ENCODE measurements at regions not wholly inside any gene's neighbourhood (a gene's known extent, or its start where the extent isn't known, plus 50 kb on each side); places are given as distances from the start of the nearest gene placed in this dataset.

DNA sequence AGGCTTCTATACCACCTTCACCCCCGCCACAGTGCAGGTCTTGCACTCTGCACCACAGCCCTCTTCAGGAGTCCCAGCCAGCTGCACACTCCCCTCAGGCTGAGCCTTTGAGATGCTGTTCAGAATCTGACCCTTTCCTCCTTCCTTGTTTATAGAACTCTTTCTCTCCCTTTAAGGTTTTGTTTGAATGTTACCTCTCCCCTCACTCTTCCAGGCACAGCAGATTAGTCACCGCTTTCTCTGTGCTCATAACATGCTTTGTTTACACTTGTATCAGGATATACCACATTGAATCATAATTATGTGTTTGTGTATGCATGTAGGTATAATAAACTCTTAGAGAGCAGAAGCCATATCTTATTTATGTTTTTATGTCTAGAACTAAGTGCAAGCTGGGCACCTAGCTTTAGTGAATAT, 168.4 kb upstream of the BCL6 start:
- ChIA-PET CTCF (interaction anchor here (1.0 to 1.2 kb wide), 3 partner anchors 166 to 175 kb away, joined by 3 to 4 read pairs (median 3); no protein-coding TSS in a partner anchor), POLR2A (ENCODE audit: unreplicated experiment) (interaction anchor here (0.5 to 1.2 kb wide), 7 partner anchors 168 to 1040 kb away, joined by 3 to 16 read pairs (median 5); partner anchors contain the start of gene BCL6)
- H3K4me3 ChIP-seq: peak overlapping the region; percentile 15; the same call in 1 of the 2 replicates
- H3K36me3 ChIP-seq (ENCODE audit: low read depth): no peaks in the 10 kb centered on the region
- H3K4me1 ChIP-seq (replicated peaks; ENCODE audit: insufficient read depth): peaks cover 84% of the 10 kb centered on the region
- H3K27ac ChIP-seq: peak overlapping the region; percentile 94
- no TSS peak for BruUV-seq (replicated peaks)
- no peaks in the 10 kb centered on the region for H3K27me3 ChIP-seq (ENCODE audit: insufficient read depth, low read depth)
- peaks cover 52% of the 10 kb centered on the region for H3F3A ChIP-seq (ENCODE audit: insufficient read depth, low read depth)
- H3K4me2 ChIP-seq: peak overlapping the region; percentile 72
- H4K20me1 ChIP-seq (ENCODE audit: insufficient read depth): no peaks in the 10 kb centered on the region
- no peaks in the 10 kb centered on the region for H3K79me2 ChIP-seq (ENCODE audit: low read depth)
- no peaks in the 10 kb centered on the region for H3K9me2 ChIP-seq (ENCODE audit: insufficient read depth)
- peak; percentile 64 to 100 for DNase-seq
- TF ChIP-seq, protein P1, sequence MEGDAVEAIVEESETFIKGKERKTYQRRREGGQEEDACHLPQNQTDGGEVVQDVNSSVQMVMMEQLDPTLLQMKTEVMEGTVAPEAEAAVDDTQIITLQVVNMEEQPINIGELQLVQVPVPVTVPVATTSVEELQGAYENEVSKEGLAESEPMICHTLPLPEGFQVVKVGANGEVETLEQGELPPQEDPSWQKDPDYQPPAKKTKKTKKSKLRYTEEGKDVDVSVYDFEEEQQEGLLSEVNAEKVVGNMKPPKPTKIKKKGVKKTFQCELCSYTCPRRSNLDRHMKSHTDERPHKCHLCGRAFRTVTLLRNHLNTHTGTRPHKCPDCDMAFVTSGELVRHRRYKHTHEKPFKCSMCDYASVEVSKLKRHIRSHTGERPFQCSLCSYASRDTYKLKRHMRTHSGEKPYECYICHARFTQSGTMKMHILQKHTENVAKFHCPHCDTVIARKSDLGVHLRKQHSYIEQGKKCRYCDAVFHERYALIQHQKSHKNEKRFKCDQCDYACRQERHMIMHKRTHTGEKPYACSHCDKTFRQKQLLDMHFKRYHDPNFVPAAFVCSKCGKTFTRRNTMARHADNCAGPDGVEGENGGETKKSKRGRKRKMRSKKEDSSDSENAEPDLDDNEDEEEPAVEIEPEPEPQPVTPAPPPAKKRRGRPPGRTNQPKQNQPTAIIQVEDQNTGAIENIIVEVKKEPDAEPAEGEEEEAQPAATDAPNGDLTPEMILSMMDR (conservative IDR thresholded peaks at IDR 0.05): no peak
- TF ChIP-seq EZH2 (IDR thresholded peaks at IDR 0.05; ENCODE audit: low read depth): no peak
- intact Hi-C loops (cut with micrococcal nuclease; ENCODE audit: unreplicated experiment): loop anchor here (1.0 to 10.0 kb wide), 8 partner anchors 34 to 1041 kb away; no protein-coding TSS in a partner anchor
- H3K9me3 ChIP-seq (ENCODE audit: insufficient read depth, low read depth): peaks cover 8% of the 10 kb centered on the region; the same call in 1 of the 2 replicates
- no peak overlapping the region for H2AFZ ChIP-seq

DNA sequence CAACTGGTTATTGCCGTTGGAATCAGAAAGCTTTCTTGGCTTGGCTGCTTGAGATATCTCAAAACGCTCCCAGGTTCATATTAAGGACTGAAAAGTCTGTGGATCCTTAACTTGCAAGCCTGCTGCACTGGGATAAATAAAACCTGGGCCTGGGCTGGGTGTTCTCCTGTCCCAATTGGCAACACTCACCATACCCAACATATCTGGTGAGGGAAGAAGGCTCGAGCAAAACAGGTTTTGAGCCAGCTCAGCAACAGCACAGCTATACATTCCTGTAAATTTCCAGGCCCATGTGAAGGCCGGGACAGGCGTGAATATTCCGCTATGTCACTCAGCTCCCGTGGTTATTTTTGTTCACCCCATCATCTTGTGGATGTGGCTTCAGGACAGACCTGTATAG, 169.0 kb upstream of the BCL6 start:
- peak overlapping the region; percentile 64 for H2AFZ ChIP-seq

DNA sequence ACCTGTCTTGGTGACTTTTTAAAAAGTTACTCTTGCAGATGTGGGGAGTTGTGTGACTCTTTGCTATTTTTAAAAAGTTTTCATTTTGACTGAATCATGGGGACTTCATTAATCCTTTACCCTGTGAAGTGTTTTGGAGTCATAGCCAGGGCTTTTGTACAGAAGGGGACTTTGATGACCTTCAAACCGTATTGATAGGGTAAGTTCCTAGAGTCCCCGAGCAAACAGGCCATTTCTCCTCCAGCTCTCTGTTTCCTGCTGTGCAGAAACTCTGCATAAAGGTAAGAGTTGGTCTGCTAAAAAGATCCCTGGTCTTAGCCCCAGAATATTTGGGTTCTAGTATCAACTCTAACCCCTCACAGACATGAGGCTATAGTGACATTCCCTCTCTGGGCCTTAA, 170.8 kb upstream of the BCL6 start:
- H3K4me2 ChIP-seq: peak overlapping the region; percentile 72
- peak overlapping the region; percentile 94 for H3K27ac ChIP-seq
- peaks cover 97% of the 10 kb centered on the region for H3K4me1 ChIP-seq (replicated peaks; ENCODE audit: insufficient read depth)
- intact Hi-C loops (cut with micrococcal nuclease; ENCODE audit: unreplicated experiment): loop anchor here (5.0 to 10.0 kb wide), 3 partner anchors 121 to 1039 kb away; no protein-coding TSS in a partner anchor
- CTCF ChIA-PET: interaction anchor here (0.6 kb wide), 1 partner anchor 175 kb away, joined by 3 read pairs; no protein-coding TSS in a partner anchor
- peaks cover 52% of the 10 kb centered on the region for H3F3A ChIP-seq (ENCODE audit: insufficient read depth, low read depth)
- DNase-seq: no peak
- H3K79me2 ChIP-seq (ENCODE audit: low read depth): no peaks in the 10 kb centered on the region
- no peak for TF ChIP-seq EZH2 (IDR thresholded peaks at IDR 0.05; ENCODE audit: low read depth)
- TF ChIP-seq, protein P1 (conservative IDR thresholded peaks at IDR 0.05): no peak
- no peaks in the 10 kb centered on the region for H4K20me1 ChIP-seq (ENCODE audit: insufficient read depth)
- no peaks in the 10 kb centered on the region; the same call in none of the 2 replicates for H3K9me3 ChIP-seq (ENCODE audit: insufficient read depth, low read depth)
- no TSS peak for BruUV-seq (replicated peaks)
- 0 out of 2 replicates have a peak overlapping the region, but pooled peaks have one; percentile 7 for H2AFZ ChIP-seq
- POLR2A ChIA-PET (ENCODE audit: unreplicated experiment): interaction anchor here (0.5 to 0.6 kb wide), 2 partner anchors 10 to 177 kb away, joined by 3 to 5 read pairs; no protein-coding TSS in a partner anchor
- H3K36me3 ChIP-seq (ENCODE audit: low read depth): no peaks in the 10 kb centered on the region
- H3K27me3 ChIP-seq (ENCODE audit: insufficient read depth, low read depth): no peaks in the 10 kb centered on the region
- H3K4me3 ChIP-seq: no peak overlapping the region
- no peaks in the 10 kb centered on the region for H3K9me2 ChIP-seq (ENCODE audit: insufficient read depth)

More for the DNA sequence above, 169.0 kb upstream of the BCL6 start:
- Histone ChIP-seq H3K79me2 (ENCODE audit: low read depth) (no peaks in the 10 kb centered on the region), H3F3A (ENCODE audit: insufficient read depth, low read depth) (peaks cover 52% of the 10 kb centered on the region), H3K27me3 (ENCODE audit: insufficient read depth, low read depth) (no peaks in the 10 kb centered on the region), H3K4me2 (peak overlapping the region; percentile 72), H3K9me3 (ENCODE audit: insufficient read depth, low read depth) (peaks cover 8% of the 10 kb centered on the region; the same call in 1 of the 2 replicates), H3K36me3 (ENCODE audit: low read depth) (no peaks in the 10 kb centered on the region), H3K9me2 (ENCODE audit: insufficient read depth) (no peaks in the 10 kb centered on the region), H3K4me1 (replicated peaks; ENCODE audit: insufficient read depth) (peaks cover 89% of the 10 kb centered on the region), H3K4me3 (peak overlapping the region; percentile 15; the same call in 1 of the 2 replicates), H4K20me1 (ENCODE audit: insufficient read depth) (no peaks in the 10 kb centered on the region), H3K27ac (peak overlapping the region; percentile 94)
- CTCF ChIA-PET: interaction anchor here (1.0 kb wide), 1 partner anchor 173 kb away, joined by 3 read pairs; no protein-coding TSS in a partner anchor
- POLR2A ChIA-PET (ENCODE audit: unreplicated experiment): interaction anchor here (0.6 to 1.2 kb wide), 4 partner anchors 169 to 1039 kb away, joined by 3 to 16 read pairs (median 10); partner anchors contain the start of gene BCL6
- intact Hi-C loops (cut with micrococcal nuclease; ENCODE audit: unreplicated experiment): loop anchor here (1.0 to 10.0 kb wide), 4 partner anchors 239 to 1041 kb away; no protein-coding TSS in a partner anchor
- no TSS peak for BruUV-seq (replicated peaks)
- TF ChIP-seq, protein P1 (conservative IDR thresholded peaks at IDR 0.05): no peak
- no peak for TF ChIP-seq EZH2 (IDR thresholded peaks at IDR 0.05; ENCODE audit: low read depth)
- peak; percentile 77 to 98 for DNase-seq

Data from PC-9 (cell line).